ENCODE measurements at regions not wholly inside any gene's neighbourhood (a gene's known extent, or its start where the extent isn't known, plus 50 kb on each side); places are given as distances from the start of the nearest gene placed in this dataset.
A peak's percentile ranks its signal among the peaks of the same experiment; 100 is the strongest.
"Not testable (repeated sequence)": the region's sequence is repeated elsewhere in the genome, so short reads cannot be mapped to it uniquely, and the experiment has no call there.

GRCh38 chr17:65307081-65307960 lies 170.2 kb downstream of the RGS9 start:
- no peak for DNase-seq

GRCh38 chr17:65305778-65306177 lies 168.6 kb downstream of the RGS9 start:
- DNase-seq = no peak

GRCh38 chr17:65305116-65305515 lies 167.9 kb downstream of the RGS9 start:
- DNase-seq = no peak

GRCh38 chr17:65301882-65302281 lies 164.7 kb downstream of the RGS9 start:
- DNase-seq = not testable (repeated sequence)

- no peak for DNase-seq
These were observed 164.0 kb downstream of the RGS9 start for GRCh38 chr17:65301184-65301583.

GRCh38 chr17:65297916-65298315 lies 160.7 kb downstream of the RGS9 start:
- DNase-seq = no peak

- no peak for DNase-seq
These were observed 160.2 kb downstream of the RGS9 start for GRCh38 chr17:65297384-65297783.

GRCh38 chr17:65294181-65294719 lies 157.1 kb downstream of the RGS9 start:
- peak; percentile 63 for DNase-seq

- DNase-seq = no peak
These were observed 156.5 kb downstream of the RGS9 start for GRCh38 chr17:65293584-65294180.

GRCh38 chr17:65292430-65292829 lies 155.3 kb downstream of the RGS9 start:
- no peak for DNase-seq

GRCh38 chr17:65291301-65291700 lies 154.1 kb downstream of the RGS9 start:
- DNase-seq = not testable (repeated sequence)

GRCh38 chr17:65290616-65291015 lies 153.4 kb downstream of the RGS9 start:
- DNase-seq = no peak

- DNase-seq = no peak
These were observed 152.9 kb downstream of the RGS9 start for GRCh38 chr17:65290056-65290455.

GRCh38 chr17:65287040-65287439 lies 149.9 kb downstream of the RGS9 start:
- DNase-seq = no peak

GRCh38 chr17:65283704-65284103 lies 146.5 kb downstream of the RGS9 start:
- no peak for DNase-seq

GRCh38 chr17:65279456-65279855 lies 142.3 kb downstream of the RGS9 start:
- DNase-seq = no peak

GRCh38 chr17:65278820-65279184 lies 141.6 kb downstream of the RGS9 start:
- no peak for DNase-seq

GRCh38 chr17:65278050-65278819 lies 141.1 kb downstream of the RGS9 start:
- peak; percentile 40 for DNase-seq

GRCh38 chr17:65277576-65277975 lies 140.4 kb downstream of the RGS9 start:
- DNase-seq = no peak
